ENCODE measurements at regions not wholly inside any gene's neighbourhood (a gene's known extent, or its start where the extent isn't known, plus 50 kb on each side); places are given as distances from the start of the nearest gene placed in this dataset.
A peak's percentile ranks its signal among the peaks of the same experiment; 100 is the strongest.
"Not testable (repeated sequence)": the region's sequence is repeated elsewhere in the genome, so short reads cannot be mapped to it uniquely, and the experiment has no call there.

DNA sequence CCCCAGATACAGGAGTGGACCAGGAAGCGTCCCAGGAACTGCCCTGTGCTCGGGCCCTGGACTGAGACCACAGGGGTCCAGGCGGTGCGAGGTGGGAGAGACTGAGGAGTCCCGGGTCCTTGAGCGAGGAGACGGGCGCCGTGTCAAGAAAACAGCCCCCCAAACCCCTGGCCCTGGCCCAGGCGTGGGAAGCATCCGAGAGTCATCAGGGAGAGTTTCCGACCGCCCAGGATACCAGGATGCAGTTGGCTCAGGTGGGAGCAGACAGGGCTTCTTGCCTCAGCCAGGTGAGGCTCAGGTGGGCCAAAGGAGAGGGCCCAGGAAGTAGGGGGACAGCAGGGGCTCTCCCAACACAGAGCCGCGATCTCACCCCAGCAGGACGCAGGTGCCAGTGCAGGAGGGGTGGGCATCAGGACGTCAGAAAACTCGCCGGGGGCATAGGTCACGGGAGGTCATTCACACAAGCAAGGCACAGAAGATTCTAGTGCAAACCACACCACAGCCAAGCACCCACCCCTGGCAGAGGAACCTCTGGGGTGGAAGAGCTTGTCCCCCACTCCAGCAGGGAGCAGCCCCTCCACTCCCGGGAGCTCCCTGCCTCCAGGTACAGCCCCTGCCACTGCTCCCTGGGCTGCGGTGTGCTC lies 102.5 kb upstream of the EIF5 start:
- DNase-seq (ENCODE audit: low spot score) = no peak

DNA sequence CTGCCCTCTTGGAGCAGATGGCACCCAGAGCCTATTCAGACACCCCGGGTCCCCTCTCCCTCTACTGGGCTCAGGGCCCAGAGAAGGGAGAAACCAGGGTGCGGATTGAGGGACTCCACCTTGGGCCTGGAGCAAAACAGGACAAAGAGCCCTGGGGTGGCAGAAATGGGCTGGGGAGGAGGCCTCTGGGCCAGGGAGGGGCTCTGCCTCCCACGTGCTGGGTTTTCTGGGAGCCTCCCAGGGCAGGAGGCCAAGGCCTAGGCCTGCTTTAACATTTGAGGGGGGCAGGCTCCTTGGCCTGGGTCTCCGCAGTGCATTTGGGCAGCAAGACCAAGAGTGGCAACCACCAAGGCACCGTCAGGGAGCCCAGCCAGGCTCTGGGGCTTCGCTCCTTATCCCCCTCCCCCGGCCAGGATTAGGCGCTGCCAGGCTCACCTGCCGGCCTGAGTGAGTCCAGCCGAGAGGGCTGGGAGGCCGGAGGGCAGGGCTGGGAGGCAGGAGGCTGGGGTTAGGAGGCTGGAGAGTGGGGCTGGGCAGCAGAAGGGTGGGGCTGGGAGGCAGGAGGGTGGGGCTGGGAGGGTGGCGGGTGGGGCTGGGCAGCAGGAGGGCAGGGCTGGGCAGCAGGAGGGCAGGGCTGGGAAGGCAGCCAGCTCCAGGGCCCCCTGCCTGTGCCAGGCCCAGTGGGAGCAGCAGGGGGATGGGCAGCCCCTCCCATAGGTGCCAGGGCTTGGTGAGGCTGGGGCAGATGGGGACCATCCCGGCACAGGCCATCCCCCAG lies 101.8 kb upstream of the EIF5 start:
- DNase-seq (ENCODE audit: low spot score) = no peak

DNA sequence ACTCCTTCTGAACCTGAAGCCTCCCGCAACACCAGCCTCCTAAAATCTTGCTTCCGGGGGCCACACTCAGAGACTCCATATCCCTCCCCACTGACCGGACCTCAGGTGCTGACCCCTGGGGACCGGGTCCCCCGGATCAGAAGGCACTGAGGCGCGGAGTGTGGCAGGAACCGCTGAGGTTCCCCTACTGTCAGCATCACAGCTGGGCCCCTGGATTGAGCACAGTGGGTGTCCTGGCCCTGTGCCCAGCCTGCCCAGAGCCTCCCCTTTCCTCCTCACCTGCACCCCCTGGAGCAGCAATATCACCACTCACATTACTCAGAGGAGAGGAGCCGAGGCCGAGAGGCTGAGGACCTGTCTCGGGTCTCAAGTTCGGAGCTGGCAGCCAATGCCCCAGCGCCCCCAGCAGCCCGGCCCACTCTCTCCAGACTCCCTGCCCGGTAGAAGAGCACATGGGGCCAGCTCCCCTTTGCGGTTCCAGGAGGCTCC lies 101.2 kb upstream of the EIF5 start:
- DNase-seq (ENCODE audit: low spot score) = no peak

DNA sequence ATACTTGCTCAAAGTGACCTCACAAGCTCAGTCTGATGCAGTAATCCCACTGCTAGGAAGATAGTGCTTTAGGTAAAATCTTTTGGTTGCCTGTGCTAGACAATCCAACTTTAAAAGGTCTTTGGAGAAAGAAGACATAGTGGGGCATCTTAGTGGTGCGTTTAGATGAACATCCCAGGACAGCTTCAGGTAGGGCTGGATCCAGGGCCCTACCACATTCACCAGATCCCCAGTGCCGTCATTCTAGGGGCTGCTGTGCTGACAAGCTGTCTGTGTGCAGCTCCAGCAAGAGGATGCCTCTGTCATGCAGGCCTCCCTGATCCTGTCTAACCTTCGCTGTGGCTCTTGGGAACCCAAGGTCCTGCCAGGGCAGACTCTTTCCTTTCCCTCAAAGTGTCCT lies 100.7 kb upstream of the EIF5 start:
- DNase-seq (ENCODE audit: low spot score) = no peak

DNA sequence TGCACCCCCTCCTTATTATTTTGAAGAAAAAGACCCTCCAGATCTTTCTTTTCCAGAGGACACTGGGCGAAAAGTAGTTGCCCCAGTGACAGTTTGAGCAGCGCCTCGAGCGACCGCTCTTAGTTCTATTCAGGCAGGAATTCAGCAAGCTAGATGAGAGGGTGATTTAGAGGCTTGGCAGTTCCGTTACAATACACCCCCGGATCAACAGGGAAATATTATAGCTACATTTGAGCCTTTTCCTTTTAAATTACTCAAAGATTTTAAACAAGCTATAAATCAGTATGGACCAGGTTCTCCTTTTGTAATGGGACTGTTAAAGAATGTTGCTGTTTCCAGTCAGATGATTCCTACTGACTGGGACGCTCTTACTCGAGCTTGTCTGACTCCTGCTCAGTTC lies 99.2 kb upstream of the EIF5 start:
- DNase-seq (ENCODE audit: low spot score) = not testable (repeated sequence)

DNA sequence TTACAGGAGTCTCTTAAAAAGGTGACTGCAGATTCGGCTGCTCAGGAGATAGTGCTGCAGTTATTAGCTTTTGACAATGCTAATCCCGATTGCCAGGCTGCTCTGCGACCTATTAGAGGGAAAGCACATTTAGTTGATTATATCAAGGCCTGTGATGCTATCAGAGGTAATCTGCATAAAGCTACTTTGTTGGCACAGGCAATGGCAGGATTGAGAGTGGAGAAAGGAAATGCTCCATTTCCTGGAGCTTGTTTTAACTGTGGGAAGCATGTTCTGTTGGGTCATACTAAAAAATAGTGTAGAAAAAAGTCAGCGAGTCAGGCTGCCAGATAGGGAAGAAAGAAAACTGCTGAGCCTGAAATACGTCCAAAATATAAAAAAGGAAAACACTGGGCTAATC lies 98.5 kb upstream of the EIF5 start:
- not testable (repeated sequence) for DNase-seq (ENCODE audit: low spot score)

DNA sequence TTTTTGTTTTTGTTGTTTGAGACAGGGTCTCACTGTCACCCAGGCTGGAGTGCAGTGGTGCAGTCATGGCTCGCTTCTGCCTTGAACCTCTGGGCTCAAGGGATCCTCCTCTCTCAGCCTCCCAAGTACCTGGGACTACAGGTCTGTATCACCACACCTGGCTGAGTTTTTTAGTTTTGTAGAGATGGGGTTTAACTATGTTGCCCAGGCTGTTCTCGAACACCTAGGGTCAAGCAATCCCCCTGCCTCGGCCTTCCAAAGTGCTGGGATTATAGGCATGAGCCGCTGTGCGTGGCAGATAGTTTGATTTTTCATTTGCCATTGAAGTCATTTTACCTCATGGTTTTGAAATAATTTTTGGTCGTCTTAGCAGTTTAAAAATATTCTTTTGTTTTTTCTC lies 94.3 kb upstream of the EIF5 start:
- DNase-seq (ENCODE audit: low spot score) = no peak

DNA sequence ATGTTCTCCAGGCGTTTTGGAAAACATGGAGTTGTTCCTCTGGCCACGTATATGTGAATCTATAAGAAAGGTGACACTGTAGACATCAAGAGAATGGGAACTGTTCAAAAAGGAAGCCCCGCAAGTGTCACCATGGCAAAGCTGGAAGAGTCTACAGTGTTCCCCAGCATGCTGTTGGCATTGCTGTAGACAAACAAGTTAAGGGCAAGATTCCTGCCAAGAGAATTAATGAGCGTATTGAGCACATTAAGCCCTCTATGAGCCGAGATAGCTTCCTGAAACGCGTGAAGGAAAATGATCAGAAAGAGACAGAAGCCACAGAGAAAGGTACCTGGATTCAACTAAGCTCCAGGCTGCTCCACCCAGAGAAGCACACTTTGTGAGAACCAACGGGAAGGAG lies 92.5 kb upstream of the EIF5 start:
- DNase-seq (ENCODE audit: low spot score) = no peak

DNA sequence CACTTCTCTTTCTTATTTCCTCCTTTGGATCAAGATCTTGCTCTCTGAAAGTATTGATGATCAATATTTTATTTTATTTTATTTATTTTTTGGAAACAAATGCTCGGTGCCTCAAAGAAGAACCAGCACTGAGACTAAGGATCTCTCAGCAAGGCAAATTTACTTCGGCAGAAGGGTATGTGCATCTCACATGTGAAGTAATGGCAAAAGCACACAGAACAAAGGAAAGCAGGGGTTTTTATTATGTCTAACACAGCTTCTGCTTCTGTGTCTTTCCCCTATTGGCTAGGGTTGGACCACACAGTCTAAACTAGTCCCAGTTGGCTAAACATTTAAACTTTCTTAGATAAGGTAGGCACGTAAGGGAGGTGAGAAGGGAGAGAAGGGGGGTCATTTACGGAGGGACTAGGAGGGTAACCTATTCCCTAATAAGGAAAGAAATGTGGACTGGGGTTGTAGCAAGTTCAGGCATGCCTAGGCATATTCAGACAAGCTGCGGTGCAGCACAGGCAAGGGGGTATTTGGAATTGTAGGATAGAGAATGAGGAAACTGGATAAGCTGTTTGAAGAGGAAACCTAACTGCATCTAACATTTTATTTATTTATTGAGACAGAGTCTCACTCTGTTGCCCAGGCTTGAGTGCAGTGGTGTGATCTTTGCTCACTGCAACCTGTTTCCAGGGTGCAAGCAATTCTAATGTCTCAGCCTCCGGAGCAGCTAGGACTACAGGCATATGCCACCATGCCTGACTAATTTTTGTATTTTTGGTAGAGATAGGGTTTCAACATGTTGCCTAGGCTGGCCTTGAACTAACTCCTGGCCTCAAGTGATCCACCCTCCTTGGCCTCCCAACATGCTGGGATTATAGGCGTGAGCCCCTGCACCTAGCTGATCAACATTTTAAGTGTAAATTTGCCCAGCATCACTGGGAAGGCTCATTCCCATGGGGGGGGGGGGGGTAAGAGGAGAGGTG lies 90.0 kb upstream of the EIF5 start:
- peak; percentile 69 for DNase-seq (ENCODE audit: low spot score)

DNA sequence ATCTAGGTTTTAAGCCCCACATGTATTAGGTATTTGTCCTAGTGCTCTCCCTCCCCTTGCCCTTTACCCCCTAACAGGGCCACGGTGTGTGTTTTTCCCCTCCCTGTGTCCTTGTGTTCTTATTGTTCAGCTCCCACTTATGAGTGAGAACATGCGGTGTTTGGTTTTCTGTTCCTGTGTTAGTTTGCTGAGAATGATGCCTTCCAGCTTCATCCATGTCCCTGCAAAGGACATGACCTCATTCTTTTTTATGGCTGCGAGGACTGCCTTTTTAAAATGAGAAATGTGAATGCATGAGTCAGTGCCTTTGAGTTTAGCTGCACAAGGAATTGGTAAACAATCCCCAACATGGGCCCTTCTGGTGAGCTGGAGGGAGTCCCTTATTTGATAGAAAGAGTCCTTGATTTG lies 88.4 kb upstream of the EIF5 start:
- peak; percentile 82 for DNase-seq (ENCODE audit: low spot score)

DNA sequence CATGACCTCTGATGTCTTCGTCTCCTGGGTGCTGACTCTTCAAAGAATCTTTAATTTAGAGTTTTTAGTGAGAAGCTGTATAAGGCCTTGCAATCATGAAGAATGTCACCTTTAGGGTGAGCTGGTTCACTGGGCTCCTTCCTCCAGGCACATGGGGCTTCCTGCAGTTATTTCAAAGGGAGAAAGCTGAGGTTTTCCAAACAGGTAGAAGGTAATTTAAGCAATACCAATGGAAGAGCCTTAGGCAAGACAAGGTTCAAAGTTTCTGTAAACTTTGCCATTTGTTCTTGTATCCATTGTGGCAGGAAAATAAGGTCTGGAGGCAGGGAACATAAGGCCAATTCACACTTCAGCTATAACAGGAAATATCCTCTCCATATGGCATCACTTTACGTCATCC lies 88.0 kb upstream of the EIF5 start:
- no peak for DNase-seq (ENCODE audit: low spot score)

DNA sequence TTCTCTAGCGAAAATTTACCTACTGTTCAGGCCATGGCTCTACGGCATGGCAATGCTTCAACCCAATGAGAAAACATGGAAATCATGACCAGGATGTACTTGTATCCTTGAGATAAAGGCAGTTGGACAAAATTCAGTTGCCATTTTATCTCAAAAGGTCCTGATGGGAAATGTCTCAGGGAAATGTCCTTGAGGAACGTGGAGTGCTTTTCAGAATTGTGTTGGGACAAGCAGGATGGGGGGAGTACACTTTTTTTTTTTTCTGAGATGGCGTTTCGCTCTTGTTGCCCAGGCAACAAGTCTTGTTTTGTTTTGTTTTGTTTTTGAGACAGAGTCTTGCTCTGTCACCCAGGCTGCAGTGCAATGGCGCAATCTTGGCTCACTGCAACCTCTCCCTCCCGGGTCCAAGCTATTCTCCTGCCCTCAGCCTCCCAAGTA lies 86.8 kb upstream of the EIF5 start:
- no peak for DNase-seq (ENCODE audit: low spot score)

DNA sequence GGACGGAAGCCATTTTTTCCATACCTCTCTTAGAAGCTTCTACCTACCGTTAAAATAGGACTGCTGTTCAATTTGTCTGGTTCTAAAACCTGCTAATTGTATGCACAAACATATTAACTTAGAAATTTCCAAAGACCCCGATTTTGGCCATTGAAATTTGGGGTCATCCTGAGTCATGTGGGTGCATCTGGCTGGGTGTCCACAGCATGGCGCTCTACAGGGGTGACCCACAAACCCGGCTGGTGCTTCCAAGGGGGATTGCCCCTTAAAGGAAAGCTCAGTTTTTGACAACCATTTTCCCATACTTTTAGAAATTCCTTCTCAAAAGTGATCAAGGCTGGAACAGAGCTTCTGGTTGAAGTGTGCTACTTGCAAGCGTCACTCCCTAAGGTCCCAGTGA lies 83.9 kb upstream of the EIF5 start:
- DNase-seq (ENCODE audit: low spot score) = no peak

DNA sequence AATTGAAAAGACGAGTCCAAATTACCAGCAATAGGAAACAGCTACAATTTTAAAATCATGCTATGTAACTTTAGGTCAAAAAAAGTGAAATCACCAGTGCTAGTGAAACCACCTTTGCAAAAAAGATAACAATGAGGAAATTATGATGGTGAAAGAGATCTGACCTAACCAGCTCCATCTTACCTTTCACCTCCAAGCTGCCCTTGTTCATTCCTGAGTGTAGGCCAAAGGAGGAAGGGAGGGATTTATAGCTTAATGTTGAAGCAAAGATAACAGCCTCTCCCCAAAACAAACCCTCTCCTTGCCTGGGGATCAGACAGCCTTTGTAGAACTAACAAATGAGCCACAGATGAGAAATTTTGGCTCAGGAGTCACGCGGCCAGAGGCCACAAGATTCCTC lies 83.2 kb upstream of the EIF5 start:
- DNase-seq (ENCODE audit: low spot score) = no peak

DNA sequence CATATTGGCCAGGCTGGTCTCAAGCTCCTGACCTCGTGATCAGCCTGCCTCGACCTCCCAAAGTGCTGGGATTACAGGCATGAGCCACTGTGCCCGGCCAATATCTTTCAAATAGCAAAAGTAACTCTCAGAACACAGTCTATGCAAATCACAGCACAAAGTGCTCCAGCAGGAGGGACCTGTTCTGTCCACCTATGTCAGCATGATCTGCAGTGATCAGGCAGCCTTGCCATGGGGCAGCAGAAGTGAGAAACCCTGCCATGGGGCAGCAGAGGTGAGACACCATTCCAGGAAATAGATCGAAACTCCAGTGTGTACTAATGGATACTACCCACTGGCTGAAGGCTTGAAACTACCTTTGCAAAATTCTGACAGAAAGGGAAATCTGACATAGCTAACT lies 78.5 kb upstream of the EIF5 start:
- DNase-seq (ENCODE audit: low spot score) = no peak

DNA sequence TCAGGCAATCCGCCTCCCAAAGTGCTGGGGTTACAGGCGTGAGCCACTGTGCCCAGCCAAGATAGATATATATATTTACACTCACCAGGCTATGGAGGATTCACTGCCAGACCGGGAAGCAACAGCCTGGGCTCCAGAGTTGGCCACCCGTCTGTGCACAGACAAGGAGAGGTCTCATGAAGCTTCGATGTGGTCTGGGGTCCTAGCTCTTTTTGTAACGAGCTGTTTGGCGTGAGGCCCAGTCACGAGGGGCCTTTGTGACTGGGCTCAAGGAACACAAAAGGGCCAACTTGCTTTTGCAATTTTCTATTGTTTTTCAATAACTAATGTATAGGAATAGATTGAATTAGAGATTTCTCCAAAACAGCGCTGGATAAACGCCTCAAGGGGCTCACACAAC lies 77.6 kb upstream of the EIF5 start:
- no peak for DNase-seq (ENCODE audit: low spot score)

DNA sequence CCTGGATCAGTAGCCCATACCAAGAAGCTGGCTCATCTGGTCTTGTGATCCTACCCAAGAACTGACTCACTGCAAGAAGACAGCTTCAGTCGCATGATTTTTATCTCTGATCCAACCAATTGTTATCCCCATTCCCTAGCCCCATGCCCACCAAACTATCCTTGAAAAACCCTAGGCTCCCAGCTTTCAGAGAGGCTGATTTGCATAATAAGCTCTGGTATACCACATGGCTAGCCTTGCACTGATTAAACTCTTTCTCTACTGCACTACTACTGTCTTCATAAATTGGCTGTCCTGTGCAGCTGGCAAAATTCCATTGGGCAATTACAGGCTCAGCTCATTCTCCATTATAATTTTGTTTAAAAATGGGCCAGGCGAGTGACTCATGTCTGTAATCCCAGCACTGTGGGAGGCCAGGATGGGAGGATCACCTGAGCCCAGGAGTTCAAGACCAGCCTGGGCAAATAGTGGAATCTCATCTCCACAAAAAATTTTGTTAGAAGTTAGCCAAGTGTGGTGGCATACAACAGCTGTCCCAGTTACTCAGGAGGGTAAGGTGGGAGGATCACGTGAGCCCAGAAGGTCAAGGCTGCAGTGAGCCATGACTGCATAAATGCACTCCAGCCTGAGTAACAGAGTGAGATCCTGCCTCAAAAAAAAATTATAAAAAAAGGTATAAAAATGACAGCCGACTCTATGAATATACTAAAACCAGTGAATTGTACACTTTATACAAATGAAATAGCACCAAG lies 76.7 kb upstream of the EIF5 start:
- DNase-seq (ENCODE audit: low spot score) = peak; percentile 94

DNA sequence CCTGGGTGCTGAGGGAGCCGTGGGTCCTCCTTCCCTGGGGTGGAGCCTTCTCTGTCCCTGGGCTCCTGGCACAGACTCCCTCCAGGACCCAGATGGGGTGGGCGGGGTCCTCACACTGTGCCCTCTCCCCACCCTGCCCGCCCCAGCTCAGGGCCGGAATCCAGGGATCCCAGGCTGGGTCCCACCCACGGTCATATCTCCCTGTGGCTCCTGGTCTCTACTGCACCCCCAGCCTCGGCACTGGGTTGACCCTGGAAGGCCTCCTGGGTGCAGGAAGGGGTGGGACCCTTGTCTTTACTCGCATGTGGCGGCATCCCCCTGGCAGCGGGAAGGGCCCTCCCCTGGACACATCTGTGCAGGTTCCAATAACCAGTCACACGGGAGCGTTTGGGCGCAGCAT lies 75.8 kb upstream of the EIF5 start:
- no peak for DNase-seq (ENCODE audit: low spot score)

DNA sequence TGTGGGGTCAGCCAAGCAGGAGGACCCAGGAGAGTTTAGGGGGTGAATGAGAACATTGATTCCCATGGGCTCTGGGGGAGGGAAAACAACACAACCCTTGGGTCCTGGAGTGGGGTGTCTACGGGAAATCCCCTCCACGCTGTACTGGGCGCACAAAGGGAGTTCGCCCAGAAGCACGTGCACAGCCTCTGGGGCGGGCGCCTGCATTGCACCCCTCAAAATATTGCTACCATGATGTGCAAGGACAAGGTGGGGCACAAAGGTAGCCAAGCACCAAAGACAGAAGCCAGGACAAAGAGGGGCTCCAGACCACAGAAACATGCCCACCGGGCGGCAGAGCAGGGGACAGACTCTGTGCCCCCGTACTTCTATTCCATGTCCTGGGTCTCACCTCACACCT lies 74.9 kb upstream of the EIF5 start:
- DNase-seq (ENCODE audit: low spot score) = no peak

DNA sequence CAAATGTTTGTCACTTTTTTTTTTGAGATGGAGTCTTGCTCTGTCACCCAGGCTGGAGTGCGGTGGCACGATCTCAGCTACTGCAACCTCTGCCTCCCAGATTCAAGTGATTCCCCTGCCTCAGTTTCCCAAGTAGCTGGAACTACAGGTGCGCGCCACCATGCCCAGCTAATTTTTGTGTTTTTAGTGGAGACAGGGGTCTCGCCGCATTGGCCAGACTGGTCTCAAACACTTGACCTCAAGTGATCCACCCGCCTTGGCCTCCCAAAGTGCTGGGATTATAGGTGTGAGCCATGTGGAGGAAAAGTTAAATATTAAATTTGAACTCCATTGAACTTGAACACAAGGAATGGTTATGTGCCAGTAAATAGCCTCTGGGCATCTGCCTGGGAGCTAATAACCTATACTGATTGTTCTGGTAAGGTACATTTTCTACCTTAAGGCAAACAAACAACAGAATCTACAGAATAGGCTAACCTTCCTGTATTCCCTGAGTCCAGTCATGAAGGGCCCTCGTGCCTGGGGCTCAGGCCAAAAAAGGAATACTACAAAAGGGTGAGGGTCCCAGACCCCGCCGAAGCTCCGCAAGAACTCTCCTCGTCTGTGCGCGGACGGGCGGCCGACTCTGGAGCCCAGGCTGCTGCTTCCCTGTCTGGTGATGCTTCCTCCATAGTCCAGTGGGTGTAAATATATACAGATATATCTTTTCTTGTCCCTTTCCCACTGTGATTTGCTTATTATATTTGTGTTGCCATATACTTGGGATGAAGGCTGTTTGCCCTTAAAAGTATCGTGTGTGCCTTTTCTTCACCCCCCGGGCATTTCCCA lies 74.0 kb upstream of the EIF5 start:
- peak; percentile 81 for DNase-seq (ENCODE audit: low spot score)

DNA sequence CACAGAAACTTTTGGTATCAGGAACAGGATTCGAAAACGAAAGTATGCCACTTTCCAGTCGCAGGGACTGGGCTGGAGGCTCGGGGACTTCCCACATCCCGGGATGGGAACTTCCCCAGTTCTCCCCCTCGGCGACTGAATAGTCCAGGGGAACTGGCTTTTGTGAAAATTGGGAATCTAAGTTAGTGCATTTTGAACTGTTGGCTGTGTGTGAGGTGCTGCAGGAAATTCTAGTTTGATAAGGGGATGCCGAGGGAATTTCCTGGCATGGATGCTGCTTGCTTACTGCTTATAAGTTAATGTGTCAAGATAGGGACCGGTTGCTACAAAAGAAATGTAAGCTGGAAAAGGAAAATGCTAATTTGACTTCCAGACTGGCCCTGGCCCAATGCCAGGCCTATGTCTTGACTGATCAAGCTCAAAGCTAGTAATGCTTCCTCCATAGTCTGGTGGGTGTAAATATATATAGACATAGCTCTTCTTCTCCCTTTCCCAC lies 73.4 kb upstream of the EIF5 start:
- peak; percentile 94 for DNase-seq (ENCODE audit: low spot score)
